H1 (cell line): ENCODE measurements at regions not wholly inside any gene's neighbourhood (a gene's known extent, or its start where the extent isn't known, plus 50 kb on each side); places are given as distances from the start of the nearest gene placed in this dataset.

Experiments
- CHD7 ChIP-seq: fragments of 300-600 bp; sonication (generic); IDR thresholded peaks from 2 replicates; pipeline ENCODE4 v1.7.1; 2012; ENCODE audit warnings: low read length, moderate library complexity, mild to moderate bottlenecking, inconsistent platforms; ENCODE audit not compliant: insufficient replicate concordance
- CREB1 ChIP-seq: IDR thresholded peaks from 2 replicates; pipeline ENCODE4 v1.6.1; 2012; ENCODE audit warnings: inconsistent platforms
- CTCF ChIP-seq, 3 experiments: IDR thresholded peaks; 1 replicate in 2 of 3; 2 replicates in 1 of 3; pipeline versions ENCODE4 v1.5.1 to v1.6.1; 2011; ENCODE audit warnings: low read length in 3 of 3, mild to moderate bottlenecking in 3 of 3, inconsistent platforms in 2 of 3, low read depth in 1 of 3, moderate library complexity in 1 of 3; ENCODE audit not compliant: insufficient read depth in 1 of 3; ENCODE audit errors: control extremely low read depth in 1 of 3
- KDM5A ChIP-seq: fragments of 200-600 bp; IDR thresholded peaks from 2 replicates; pipeline ENCODE4 v1.7.1; 2012; ENCODE audit warnings: mild to moderate bottlenecking, low read length, inconsistent platforms, mixed read lengths
- POLR2A ChIP-seq, 2 experiments: IDR thresholded peaks; 1 replicate in 1 of 2; 2 replicates in 1 of 2; pipeline ENCODE4 v1.6.1; 2011; ENCODE audit warnings: low read depth in 2 of 2, low read length in 2 of 2, mild to moderate bottlenecking in 2 of 2; ENCODE audit errors: control extremely low read depth in 1 of 2
- POLR2AphosphoS5 ChIP-seq: IDR thresholded peaks from 2 replicates; pipeline ENCODE4 v1.6.1; 2011; ENCODE audit warnings: low read depth, low read length
- SIX5 ChIP-seq: IDR thresholded peaks from 2 replicates; pipeline ENCODE4 v1.6.1; 2011; ENCODE audit warnings: mild to moderate bottlenecking, low read depth, low read length
- YY1 ChIP-seq: IDR thresholded peaks from 2 replicates; pipeline ENCODE4 v1.6.1; 2011; ENCODE audit warnings: low read depth, mild to moderate bottlenecking, low read length

GRCh38 chr15:62624547-62625378, 417.8 kb upstream of the TPM1 start (continued):
- TF ChIP-seq CHD7: no peak
- TF ChIP-seq CREB1: no peak
- no peak for TF ChIP-seq SIX5
- no peak for TF ChIP-seq CTCF (IDR thresholded peaks at IDR 0.05; ENCODE audit: control extremely low read depth in 1 of 3, insufficient read depth in 1 of 3, low read depth in 1 of 3, low read length in 3 of 3)
- TF ChIP-seq YY1: no peak
- no peak for TF ChIP-seq POLR2A (IDR thresholded peaks at IDR 0.05; ENCODE audit: control extremely low read depth in 1 of 2, low read depth in 2 of 2, low read length in 2 of 2)
- TF ChIP-seq POLR2AphosphoS5: no peak
- no peak for TF ChIP-seq KDM5A
- TF ChIP-seq, all 59 proteins: peak for 0
